ENCODE measurements at regions not wholly inside any gene's neighbourhood (a gene's known extent, or its start where the extent isn't known, plus 50 kb on each side); places are given as distances from the start of the nearest gene placed in this dataset.

- H3K4me3 ChIP-seq (replicated peaks; ENCODE audit: insufficient read depth, low read length): no peak overlapping the region
- TF ChIP-seq POLR2AphosphoS5 (IDR thresholded peaks at IDR 0.05; ENCODE audit: low read depth) (no peak), REST (IDR thresholded peaks at IDR 0.05; ENCODE audit: insufficient replicate concordance, low read depth) (no peak), SPI1 (IDR thresholded peaks at IDR 0.05; ENCODE audit: borderline replicate concordance, low read depth) (no peak), GABPA (IDR thresholded peaks at IDR 0.05; ENCODE audit: low read depth) (no peak)
- TF ChIP-seq, protein P1, sequence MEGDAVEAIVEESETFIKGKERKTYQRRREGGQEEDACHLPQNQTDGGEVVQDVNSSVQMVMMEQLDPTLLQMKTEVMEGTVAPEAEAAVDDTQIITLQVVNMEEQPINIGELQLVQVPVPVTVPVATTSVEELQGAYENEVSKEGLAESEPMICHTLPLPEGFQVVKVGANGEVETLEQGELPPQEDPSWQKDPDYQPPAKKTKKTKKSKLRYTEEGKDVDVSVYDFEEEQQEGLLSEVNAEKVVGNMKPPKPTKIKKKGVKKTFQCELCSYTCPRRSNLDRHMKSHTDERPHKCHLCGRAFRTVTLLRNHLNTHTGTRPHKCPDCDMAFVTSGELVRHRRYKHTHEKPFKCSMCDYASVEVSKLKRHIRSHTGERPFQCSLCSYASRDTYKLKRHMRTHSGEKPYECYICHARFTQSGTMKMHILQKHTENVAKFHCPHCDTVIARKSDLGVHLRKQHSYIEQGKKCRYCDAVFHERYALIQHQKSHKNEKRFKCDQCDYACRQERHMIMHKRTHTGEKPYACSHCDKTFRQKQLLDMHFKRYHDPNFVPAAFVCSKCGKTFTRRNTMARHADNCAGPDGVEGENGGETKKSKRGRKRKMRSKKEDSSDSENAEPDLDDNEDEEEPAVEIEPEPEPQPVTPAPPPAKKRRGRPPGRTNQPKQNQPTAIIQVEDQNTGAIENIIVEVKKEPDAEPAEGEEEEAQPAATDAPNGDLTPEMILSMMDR (IDR thresholded peaks at IDR 0.05; ENCODE audit: insufficient read depth, low read length): no peak
Measured at GRCh38 chr1:199791495-199791894, 236.0 kb upstream of the NR5A2 start.

DNA sequence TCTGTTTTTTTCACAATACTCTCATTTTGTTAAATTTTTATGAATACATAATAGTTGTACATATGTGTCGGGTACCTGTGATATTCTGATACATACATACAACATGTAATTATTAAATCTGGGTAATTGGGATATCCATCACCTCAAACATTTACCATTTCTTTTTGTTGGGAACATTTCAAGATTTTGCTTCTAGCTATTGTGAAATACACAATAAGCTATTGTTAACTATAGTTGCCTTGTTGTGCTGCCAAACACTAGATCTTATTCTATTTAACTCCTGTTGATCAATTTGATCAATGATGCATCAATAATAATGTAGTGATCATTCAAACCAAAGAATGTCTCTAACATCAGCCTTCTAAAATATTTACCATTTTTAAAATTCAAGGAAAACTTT, 234.6 kb upstream of the NR5A2 start:
- no peak for DNase-seq (ENCODE audit: low read depth in 1 of 2, low spot score in 1 of 2)
- Histone ChIP-seq H3K27me3 (ENCODE audit: insufficient read depth, poor library complexity, severe bottlenecking) (no peaks in the 10 kb centered on the region), H3K4me3 (replicated peaks; ENCODE audit: insufficient read depth, low read length) (no peak overlapping the region), H3K27ac (replicated peaks) (no peak overlapping the region)
- TF ChIP-seq GABPA (IDR thresholded peaks at IDR 0.05; ENCODE audit: low read depth): no peak
- TF ChIP-seq, protein P1 (IDR thresholded peaks at IDR 0.05; ENCODE audit: insufficient read depth, low read length): no peak
- no peak for TF ChIP-seq REST (IDR thresholded peaks at IDR 0.05; ENCODE audit: insufficient replicate concordance, low read depth)
- no peak for TF ChIP-seq SPI1 (IDR thresholded peaks at IDR 0.05; ENCODE audit: borderline replicate concordance, low read depth)
- no peak for TF ChIP-seq POLR2AphosphoS5 (IDR thresholded peaks at IDR 0.05; ENCODE audit: low read depth)

More at GRCh38 chr1:199791495-199791894, 236.0 kb upstream of the NR5A2 start:
- Histone ChIP-seq H3K27ac (replicated peaks) (no peak overlapping the region), H3K27me3 (ENCODE audit: insufficient read depth, poor library complexity, severe bottlenecking) (no peaks in the 10 kb centered on the region)
- no peak for DNase-seq (ENCODE audit: low read depth in 1 of 2, low spot score in 1 of 2)

DNA sequence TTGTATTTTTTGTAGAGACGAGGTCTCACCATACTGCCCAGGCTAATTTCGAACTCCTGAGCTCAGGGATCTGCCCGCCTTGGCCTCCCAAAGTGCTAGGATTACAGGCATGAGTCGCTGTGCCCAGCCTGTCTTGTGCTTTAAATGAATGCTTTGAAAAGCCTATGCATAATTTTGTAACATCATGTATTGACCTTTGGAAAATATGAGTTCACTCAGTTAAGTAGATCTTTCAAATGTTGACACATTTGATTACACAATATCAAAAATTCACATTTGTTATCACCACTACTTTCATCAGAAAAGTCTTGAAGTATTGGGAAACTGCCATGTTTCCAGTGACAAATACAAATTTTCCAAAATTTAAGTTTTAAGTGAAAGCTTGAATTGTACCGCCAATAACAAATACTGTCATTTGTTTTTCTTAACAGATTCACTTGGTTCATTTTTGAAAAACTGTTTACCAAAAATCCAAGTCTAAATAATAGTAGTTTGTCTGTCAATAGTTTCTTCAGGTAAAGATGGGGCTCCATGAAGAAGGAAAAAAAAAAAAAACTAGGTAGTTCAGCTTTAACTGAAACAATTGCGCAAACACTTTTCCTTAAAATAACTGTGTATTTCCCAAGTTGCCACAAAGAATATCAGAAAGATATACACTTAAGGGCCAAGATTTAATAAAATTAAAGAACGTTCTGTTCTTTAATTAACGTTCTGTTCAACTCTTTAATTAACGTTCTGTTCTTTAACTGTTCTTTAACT, 233.2 kb upstream of the NR5A2 start:
- H3K4me3 ChIP-seq (replicated peaks; ENCODE audit: insufficient read depth, low read length): no peak overlapping the region
- H3K27me3 ChIP-seq (ENCODE audit: insufficient read depth, poor library complexity, severe bottlenecking): no peaks in the 10 kb centered on the region
- H3K27ac ChIP-seq (replicated peaks): no peak overlapping the region
- TF ChIP-seq, protein P1 (IDR thresholded peaks at IDR 0.05; ENCODE audit: insufficient read depth, low read length): no peak
- TF ChIP-seq REST (IDR thresholded peaks at IDR 0.05; ENCODE audit: insufficient replicate concordance, low read depth): no peak
- TF ChIP-seq GABPA (IDR thresholded peaks at IDR 0.05; ENCODE audit: low read depth): no peak
- TF ChIP-seq POLR2AphosphoS5 (IDR thresholded peaks at IDR 0.05; ENCODE audit: low read depth): no peak
- TF ChIP-seq SPI1 (IDR thresholded peaks at IDR 0.05; ENCODE audit: borderline replicate concordance, low read depth): no peak
- peak in 1 of 2 experiments; percentile 21 for DNase-seq (ENCODE audit: low read depth in 1 of 2, low spot score in 1 of 2)

Data from HL-60 (cell line).